Suppressor macrophage (primary cell): ENCODE measurements at regions not wholly inside any gene's neighbourhood (a gene's known extent, or its start where the extent isn't known, plus 50 kb on each side); places are given as distances from the start of the nearest gene placed in this dataset.

ENCODE experiments used
- DNase-seq, 4 experiments: peaks; one replicate each; pipeline ENCODE4 v3.0.0-alpha.2; 2020 to 2022

GRCh38 chr1:218717575-218717974 lies 372.4 kb downstream of the TGFB2 start:
- DNase-seq = no peak

GRCh38 chr1:218718206-218718605 lies 373.1 kb downstream of the TGFB2 start:
- DNase-seq = no peak

GRCh38 chr1:218718977-218719376 lies 373.8 kb downstream of the TGFB2 start:
- DNase-seq = no peak

GRCh38 chr1:218728898-218729565 lies 383.9 kb downstream of the TGFB2 start:
- no peak for DNase-seq

- no peak for DNase-seq
Measured at GRCh38 chr1:218735436-218736032, 390.4 kb downstream of the TGFB2 start.

- DNase-seq = no peak
Measured at GRCh38 chr1:218739426-218739825, 394.3 kb downstream of the TGFB2 start.

GRCh38 chr1:218741852-218742251 lies 396.7 kb downstream of the TGFB2 start:
- no peak for DNase-seq

- DNase-seq = no peak
Measured at GRCh38 chr1:218742467-218743262, 397.5 kb downstream of the TGFB2 start.

- DNase-seq = no peak
Measured at GRCh38 chr1:218743861-218744505, 398.8 kb downstream of the TGFB2 start.

- DNase-seq = no peak
Measured at GRCh38 chr1:218748071-218748470, 402.9 kb downstream of the TGFB2 start.

- no peak for DNase-seq
Measured at GRCh38 chr1:218750216-218750970, 405.3 kb downstream of the TGFB2 start.

GRCh38 chr1:218751208-218751948 lies 406.2 kb downstream of the TGFB2 start:
- DNase-seq = no peak

GRCh38 chr1:218752126-218752525 lies 407.0 kb downstream of the TGFB2 start:
- DNase-seq = no peak

- DNase-seq = no peak
Measured at GRCh38 chr1:218754477-218754876, 409.3 kb downstream of the TGFB2 start.

- DNase-seq = no peak
Measured at GRCh38 chr1:218755128-218755527, 410.0 kb downstream of the TGFB2 start.

GRCh38 chr1:218759795-218760194 lies 413.9 kb upstream of the LYPLAL1 start:
- no peak for DNase-seq

- no peak for DNase-seq
Measured at GRCh38 chr1:218760601-218761570, 412.8 kb upstream of the LYPLAL1 start.

- no peak for DNase-seq
Measured at GRCh38 chr1:218763538-218763937, 410.1 kb upstream of the LYPLAL1 start.

GRCh38 chr1:218765753-218766152 lies 407.9 kb upstream of the LYPLAL1 start:
- DNase-seq = no peak

GRCh38 chr1:218771931-218772330 lies 401.7 kb upstream of the LYPLAL1 start:
- no peak for DNase-seq

- DNase-seq = no peak
Measured at GRCh38 chr1:218772575-218772974, 401.1 kb upstream of the LYPLAL1 start.
